ENCODE measurements at regions not wholly inside any gene's neighbourhood (a gene's known extent, or its start where the extent isn't known, plus 50 kb on each side); places are given as distances from the start of the nearest gene placed in this dataset.

DNA sequence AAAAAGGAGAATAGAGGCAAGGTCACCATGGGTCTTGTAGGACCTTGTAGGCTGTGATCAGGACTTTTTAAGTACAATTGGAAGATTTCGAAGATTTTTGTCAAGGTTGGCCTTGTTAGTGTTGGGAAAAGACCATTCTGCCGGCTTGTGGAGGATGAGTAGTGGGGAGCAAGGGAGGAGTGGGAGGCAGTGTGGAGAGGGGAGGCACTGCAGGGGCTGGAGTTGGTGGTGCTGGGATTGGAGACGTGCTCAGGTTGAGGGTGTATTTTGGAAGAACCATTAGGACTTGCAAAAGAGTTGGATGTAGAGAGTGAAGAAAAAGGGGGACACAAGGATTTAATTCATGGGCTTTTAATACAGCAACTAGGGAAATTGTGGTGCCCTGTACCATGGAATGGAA is 397.1 kb downstream of the TSN start:
- TF ChIP-seq MEIS1 (CRISPR knock-in tag; IDR thresholded peaks at IDR 0.05; ENCODE audit: borderline replicate concordance), result no peak
- no peak for TF ChIP-seq ZNF449 (tag by site-specific recombination; IDR thresholded peaks at IDR 0.05)
- no peak for TF ChIP-seq ATF2 (tag by site-specific recombination; IDR thresholded peaks at IDR 0.05; ENCODE audit: low read depth)
- TF ChIP-seq ZNF658 (tag by site-specific recombination; IDR thresholded peaks at IDR 0.05), result no peak
- TF ChIP-seq CTCF (tag by site-specific recombination; IDR thresholded peaks at IDR 0.05), result no peak
- no peak for TF ChIP-seq ZNF248 (tag by site-specific recombination; IDR thresholded peaks at IDR 0.05)
- TF ChIP-seq ZBTB17 (tag by site-specific recombination; IDR thresholded peaks at IDR 0.05), result no peak
- TF ChIP-seq, protein P1, sequence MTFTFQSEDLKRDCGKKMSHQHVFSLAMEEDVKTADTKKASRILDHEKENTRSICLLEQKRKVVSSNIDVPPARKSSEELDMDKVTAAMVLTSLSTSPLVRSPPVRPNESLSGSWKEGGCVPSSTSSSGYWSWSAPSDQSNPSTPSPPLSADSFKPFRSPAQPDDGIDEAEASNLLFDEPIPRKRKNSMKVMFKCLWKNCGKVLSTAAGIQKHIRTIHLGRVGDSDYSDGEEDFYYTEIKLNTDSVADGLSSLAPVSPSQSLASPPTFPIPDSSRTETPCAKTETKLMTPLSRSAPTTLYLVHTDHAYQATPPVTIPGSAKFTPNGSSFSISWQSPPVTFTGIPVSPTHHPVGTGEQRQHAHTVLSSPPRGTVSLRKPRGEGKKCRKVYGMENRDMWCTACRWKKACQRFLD (tag by site-specific recombination; IDR thresholded peaks at IDR 0.05), result no peak
- no peak for TF ChIP-seq ZNF701 (tag by site-specific recombination; IDR thresholded peaks at IDR 0.05)
- TF ChIP-seq KLF16 (tag by site-specific recombination; IDR thresholded peaks at IDR 0.05), result no peak
